SH-SY5Y (cell line): ENCODE measurements at regions not wholly inside any gene's neighbourhood (a gene's known extent, or its start where the extent isn't known, plus 50 kb on each side); places are given as distances from the start of the nearest gene placed in this dataset.

ENCODE experiments used
- GATA2 ChIP-seq: IDR thresholded peaks from 2 replicates; pipeline ENCODE4 v1.6.1; 2011; ENCODE audit warnings: mild to moderate bottlenecking, low read depth, low read length
- GATA3 ChIP-seq: IDR thresholded peaks from 2 replicates; pipeline ENCODE4 v1.6.1; 2011; ENCODE audit warnings: low read depth, mild to moderate bottlenecking, low read length, moderate library complexity

DNA sequence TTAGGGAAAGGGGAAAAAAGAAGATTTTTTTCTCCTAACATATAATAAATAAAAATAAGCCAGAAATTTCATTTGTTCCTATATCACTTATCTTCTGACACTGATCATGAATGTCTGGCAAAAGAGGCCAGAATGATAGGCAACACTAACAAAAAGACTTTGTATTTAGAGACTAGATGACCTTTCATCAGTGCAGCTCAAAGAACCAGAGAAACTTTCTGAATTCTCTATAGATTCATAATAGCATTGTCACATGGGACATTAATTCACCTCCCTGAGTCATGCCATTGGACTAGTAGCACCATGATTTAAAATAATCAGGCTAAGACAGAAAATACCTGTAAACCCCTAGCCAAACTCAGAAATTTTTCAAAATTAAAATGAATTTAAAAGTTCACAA lies 95.4 kb upstream of the CCDC28A start:
- TF ChIP-seq GATA3 (no peak), GATA2 (no peak)
